ENCODE measurements at regions not wholly inside any gene's neighbourhood (a gene's known extent, or its start where the extent isn't known, plus 50 kb on each side); places are given as distances from the start of the nearest gene placed in this dataset.

- ChIA-PET POLR2A (ENCODE audit: partially characterized antibody) (no interaction called here), CTCF (ENCODE audit: partially characterized antibody) (interaction anchor here (1.1 kb wide), 1 partner anchor 356 kb away, joined by 3 read pairs; no protein-coding TSS in a partner anchor)
- TF ChIP-seq EGR1 (IDR thresholded peaks at IDR 0.05; ENCODE audit: borderline replicate concordance, low read depth, low read length) (no peak), CEBPB (IDR thresholded peaks at IDR 0.05; ENCODE audit: low read depth, low read length) (no peak), CREB1 (IDR thresholded peaks at IDR 0.05) (no peak), KDM4A (IDR thresholded peaks at IDR 0.05; ENCODE audit: low read depth, low read length, severe bottlenecking) (no peak), TBP (IDR thresholded peaks at IDR 0.05; ENCODE audit: low read depth, low read length) (no peak), ATF3 (IDR thresholded peaks at IDR 0.05; ENCODE audit: insufficient read depth, low read depth, low read length) (no peak)
Measured at GRCh38 chr3:18752273-18752934, 327.3 kb upstream of the SATB1 start.

More at GRCh38 chr3:18752273-18752934, 327.3 kb upstream of the SATB1 start:
- no peak overlapping the region for H2BK20ac ChIP-seq (ENCODE audit: low read length)
- H3K18ac ChIP-seq (ENCODE audit: extremely low read depth, low read length), result no peak overlapping the region
- H2BK5ac ChIP-seq (ENCODE audit: low read depth, low read length), result no peak overlapping the region
- no peaks in the 10 kb centered on the region for H3K27me3 ChIP-seq (replicated peaks in 1 of 4; ENCODE audit: control insufficient read depth in 3 of 4, extremely low read depth in 1 of 4, insufficient read depth in 3 of 4, low read length in 3 of 4)
- H3K36me3 ChIP-seq (ENCODE audit: control insufficient read depth in 2 of 4, insufficient read depth in 4 of 4, low read length in 3 of 4), result no peaks in the 10 kb centered on the region
- no peak overlapping the region for H3K23ac ChIP-seq (ENCODE audit: insufficient read length)
- H4K8ac ChIP-seq (ENCODE audit: extremely low read depth, insufficient read depth, low read length), result no peak overlapping the region
- H3K23me2 ChIP-seq (ENCODE audit: low read depth, low read length), result no peaks in the 10 kb centered on the region; the same call in 1 of the 2 replicates
- H3K56ac ChIP-seq (replicated peaks; ENCODE audit: insufficient read length, low read depth, low read length), result no peak overlapping the region
- FAIRE-seq (no peak), DNase-seq (ENCODE audit: low read depth in 1 of 2, low spot score in 2 of 2) (no peak)
- H3K4ac ChIP-seq (replicated peaks; ENCODE audit: insufficient read length, low read depth, low read length), result no peak overlapping the region
- no peaks in the 10 kb centered on the region for H3K9me3 ChIP-seq (ENCODE audit: insufficient read depth in 2 of 2, low read depth in 1 of 2, low read length in 1 of 2)
- no peaks in the 10 kb centered on the region for H4K20me1 ChIP-seq (replicated peaks in 1 of 2; ENCODE audit: control insufficient read depth in 1 of 2, insufficient read depth in 2 of 2, low read length in 2 of 2)
- WGBS, 2 experiments (ENCODE audit: extremely low coverage in 1 of 2, insufficient coverage in 1 of 2, insufficient read length in 1 of 2, insufficient replicate concordance in 2 of 2, low coverage in 1 of 2, low lambda C conversion rate in 2 of 2, missing lambda C conversion rate in 1 of 2), result 91% methylated on average over 4 of the region's 4 CpGs; no CpG with 5 or more reads in 1 of the 2 experiments
- H3K79me1 ChIP-seq (ENCODE audit: low read depth, low read length), result no peaks in the 10 kb centered on the region
- no peak overlapping the region for H3K9ac ChIP-seq (replicated peaks in 1 of 4; ENCODE audit: extremely low read depth in 1 of 4, low read depth in 3 of 4, low read length in 3 of 4)
- no peaks in the 10 kb centered on the region; a peak in 1 of 7 replicates for H3K4me1 ChIP-seq (replicated peaks in 1 of 4; ENCODE audit: control insufficient read depth in 3 of 4, insufficient read depth in 4 of 4, low read length in 3 of 4)
- no peak overlapping the region for H3K4me2 ChIP-seq (ENCODE audit: insufficient read depth in 1 of 2, low read depth in 2 of 2, low read length in 2 of 2)
- no peaks in the 10 kb centered on the region for H3K79me2 ChIP-seq (ENCODE audit: control insufficient read depth in 1 of 2, insufficient read depth in 2 of 2, low read length in 2 of 2)
- no peak overlapping the region for H3K14ac ChIP-seq (ENCODE audit: insufficient read length)
- H3K27ac ChIP-seq (ENCODE audit: low read depth, low read length), result no peak overlapping the region
- H2BK15ac ChIP-seq (ENCODE audit: low read length), result no peak overlapping the region
- H3K4me3 ChIP-seq (ENCODE audit: extremely low read depth in 1 of 4, insufficient read depth in 2 of 4, low read depth in 3 of 4, low read length in 4 of 4), result no peak overlapping the region
- no peak overlapping the region for H2BK120ac ChIP-seq (replicated peaks; ENCODE audit: low read depth, low read length)
- no peak overlapping the region for H4K91ac ChIP-seq (replicated peaks; ENCODE audit: insufficient read length, low read length)
- H4K5ac ChIP-seq (ENCODE audit: insufficient read length, low read depth, low read length), result no peak overlapping the region
- H2AFZ ChIP-seq (ENCODE audit: low read length), result no peak overlapping the region
- no peak overlapping the region for H2BK12ac ChIP-seq (ENCODE audit: low read depth, low read length)
- H2AK5ac ChIP-seq (ENCODE audit: low read depth, low read length), result no peak overlapping the region

Data from H1 (cell line).